ENCODE measurements at regions not wholly inside any gene's neighbourhood (a gene's known extent, or its start where the extent isn't known, plus 50 kb on each side); places are given as distances from the start of the nearest gene placed in this dataset.

- TF ChIP-seq, protein P1, sequence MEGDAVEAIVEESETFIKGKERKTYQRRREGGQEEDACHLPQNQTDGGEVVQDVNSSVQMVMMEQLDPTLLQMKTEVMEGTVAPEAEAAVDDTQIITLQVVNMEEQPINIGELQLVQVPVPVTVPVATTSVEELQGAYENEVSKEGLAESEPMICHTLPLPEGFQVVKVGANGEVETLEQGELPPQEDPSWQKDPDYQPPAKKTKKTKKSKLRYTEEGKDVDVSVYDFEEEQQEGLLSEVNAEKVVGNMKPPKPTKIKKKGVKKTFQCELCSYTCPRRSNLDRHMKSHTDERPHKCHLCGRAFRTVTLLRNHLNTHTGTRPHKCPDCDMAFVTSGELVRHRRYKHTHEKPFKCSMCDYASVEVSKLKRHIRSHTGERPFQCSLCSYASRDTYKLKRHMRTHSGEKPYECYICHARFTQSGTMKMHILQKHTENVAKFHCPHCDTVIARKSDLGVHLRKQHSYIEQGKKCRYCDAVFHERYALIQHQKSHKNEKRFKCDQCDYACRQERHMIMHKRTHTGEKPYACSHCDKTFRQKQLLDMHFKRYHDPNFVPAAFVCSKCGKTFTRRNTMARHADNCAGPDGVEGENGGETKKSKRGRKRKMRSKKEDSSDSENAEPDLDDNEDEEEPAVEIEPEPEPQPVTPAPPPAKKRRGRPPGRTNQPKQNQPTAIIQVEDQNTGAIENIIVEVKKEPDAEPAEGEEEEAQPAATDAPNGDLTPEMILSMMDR (IDR thresholded peaks at IDR 0.05): no peak
- TF ChIP-seq EZH2 (IDR thresholded peaks at IDR 0.05; ENCODE audit: borderline replicate concordance, insufficient read depth, low read depth, low read length, poor library complexity, severe bottlenecking): no peak
Measured at GRCh38 chr11:28442131-28442530, 333.9 kb downstream of the METTL15 start.

All from B cell (primary cell).